NCI-H128 (cell line): ENCODE measurements at regions not wholly inside any gene's neighbourhood (a gene's known extent, or its start where the extent isn't known, plus 50 kb on each side); places are given as distances from the start of the nearest gene placed in this dataset.
"Not testable (repeated sequence)": the region's sequence is repeated elsewhere in the genome, so short reads cannot be mapped to it uniquely, and the experiment has no call there.

Experiments
- DNase-seq: peaks from one replicate; lab custom pipeline; 2025; ENCODE audit not compliant: unreplicated experiment; lab: John Stamatoyannopoulos, UW

DNA sequence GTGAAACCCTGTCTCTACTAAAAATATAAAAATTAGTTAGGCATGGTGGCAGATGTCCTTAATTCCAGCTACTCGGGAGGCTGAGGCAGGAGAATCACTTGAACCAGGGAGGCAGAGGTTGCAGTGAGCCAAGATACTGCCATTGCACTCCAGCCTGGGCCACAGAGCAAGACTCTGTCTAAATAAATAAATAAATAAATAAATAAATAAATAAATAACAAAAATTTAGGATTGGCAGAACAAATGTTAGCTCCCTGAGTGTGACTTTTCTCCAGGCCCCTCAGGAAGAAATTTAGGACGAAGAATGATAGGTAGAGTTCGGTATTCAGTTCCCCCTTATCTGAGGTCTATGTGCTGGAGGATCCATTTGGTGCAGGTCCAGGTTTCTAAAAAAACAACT, 181.2 kb downstream of the CD47 start:
- not testable (repeated sequence) for DNase-seq

- no peak for DNase-seq
These were observed 182.8 kb downstream of the CD47 start for GRCh38 chr3:107907996-107908395.

DNA sequence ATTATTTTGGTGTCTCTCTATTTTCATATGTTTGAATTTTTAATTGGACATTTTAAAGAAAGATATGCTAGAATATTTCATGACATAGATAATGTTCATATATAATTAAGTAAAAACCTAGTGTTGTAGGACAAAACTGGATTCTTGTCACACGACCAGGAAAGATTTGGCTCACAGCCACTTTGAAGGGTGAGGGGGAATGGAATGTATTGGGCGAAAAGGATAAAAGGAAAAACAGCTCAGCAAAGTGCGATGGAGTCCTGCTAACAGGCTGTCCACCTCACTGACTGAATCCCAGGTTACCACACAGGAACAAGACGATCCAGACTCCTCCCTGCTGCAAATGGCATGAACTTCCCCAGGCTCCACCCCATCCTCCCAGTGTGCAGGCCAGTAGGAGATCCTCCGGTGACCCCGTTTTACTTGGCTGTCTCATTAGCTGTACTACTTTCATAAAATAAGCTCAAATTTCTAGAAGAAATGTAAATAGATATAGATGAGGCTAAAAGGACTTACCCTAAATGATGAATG, 186.2 kb downstream of the CD47 start:
- no peak for DNase-seq

DNA sequence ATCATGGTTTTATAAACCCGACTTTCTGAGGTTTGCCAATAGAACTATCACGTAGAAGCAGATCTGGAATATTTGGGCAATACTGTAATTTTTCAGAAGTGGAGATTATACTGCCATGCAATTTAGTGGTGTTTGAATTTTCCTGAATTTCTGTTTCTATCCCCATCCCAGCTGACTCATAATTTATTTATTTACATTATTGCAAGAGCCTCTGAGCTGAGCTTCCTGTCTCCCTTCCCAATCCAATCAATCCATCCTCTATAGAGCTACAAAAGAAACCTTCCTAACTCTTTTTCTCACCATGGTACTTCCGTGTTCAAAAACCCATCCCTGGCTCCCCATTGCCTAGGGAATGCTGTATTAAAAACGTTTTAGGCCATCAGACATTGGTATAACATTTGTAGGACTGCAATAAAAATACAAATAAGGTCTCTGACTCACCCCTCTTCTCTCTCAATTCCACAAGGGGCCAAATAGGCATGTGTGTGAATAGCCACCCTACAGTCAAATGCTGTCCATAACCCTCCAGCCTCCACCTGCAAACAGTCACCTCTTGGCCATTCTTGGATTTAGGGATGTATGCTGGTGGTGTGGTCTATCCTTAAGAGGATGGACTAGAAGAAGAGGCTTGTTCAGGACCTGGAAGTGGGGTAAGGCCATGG, 190.7 kb downstream of the CD47 start:
- DNase-seq = no peak

GRCh38 chr3:107897471-107898061, 193.3 kb downstream of the CD47 start:
- DNase-seq = no peak

- no peak for DNase-seq
These were observed 195.8 kb downstream of the CD47 start for GRCh38 chr3:107894998-107895397.

DNA sequence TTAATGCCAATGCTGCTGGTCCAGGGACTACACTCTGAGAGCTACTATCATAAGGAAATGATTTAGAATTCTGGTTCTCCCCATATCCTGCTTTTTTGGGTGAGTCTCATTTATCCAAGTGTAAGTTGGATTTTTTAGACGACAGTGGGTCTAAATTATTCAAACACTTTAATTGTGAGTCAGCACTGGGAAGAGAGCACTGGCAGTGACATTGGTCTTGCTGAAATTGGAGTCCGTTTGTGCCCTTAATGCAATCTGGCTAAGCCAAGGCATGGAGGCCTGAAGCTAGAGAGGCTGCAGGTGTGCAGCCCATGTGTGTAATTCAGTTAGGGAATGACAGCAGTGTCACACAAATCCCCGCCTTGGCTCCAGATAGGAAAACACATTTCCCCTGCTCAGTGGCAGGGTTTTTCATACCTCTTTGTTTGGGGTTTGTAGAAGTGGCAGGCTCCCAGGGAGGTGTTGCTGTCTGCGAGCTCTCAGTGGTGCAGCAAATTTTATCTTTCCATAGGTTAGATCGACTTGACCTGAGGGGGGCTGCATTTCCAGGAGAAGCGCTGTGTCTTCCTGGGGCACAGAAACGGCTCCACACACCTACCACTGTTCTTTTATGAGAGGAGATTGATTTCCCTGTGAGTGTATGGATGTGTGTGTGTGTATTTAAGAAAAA, 197.7 kb downstream of the CD47 start:
- peak; percentile 34 for DNase-seq

GRCh38 chr3:107884719-107885460, 205.9 kb downstream of the CD47 start:
- no peak for DNase-seq

GRCh38 chr3:107884028-107884427, 206.8 kb downstream of the CD47 start:
- DNase-seq = no peak

- DNase-seq = no peak
These were observed 207.9 kb downstream of the CD47 start for GRCh38 chr3:107882881-107883280.

- no peak for DNase-seq
These were observed 208.6 kb downstream of the CD47 start for GRCh38 chr3:107882261-107882660.

DNA sequence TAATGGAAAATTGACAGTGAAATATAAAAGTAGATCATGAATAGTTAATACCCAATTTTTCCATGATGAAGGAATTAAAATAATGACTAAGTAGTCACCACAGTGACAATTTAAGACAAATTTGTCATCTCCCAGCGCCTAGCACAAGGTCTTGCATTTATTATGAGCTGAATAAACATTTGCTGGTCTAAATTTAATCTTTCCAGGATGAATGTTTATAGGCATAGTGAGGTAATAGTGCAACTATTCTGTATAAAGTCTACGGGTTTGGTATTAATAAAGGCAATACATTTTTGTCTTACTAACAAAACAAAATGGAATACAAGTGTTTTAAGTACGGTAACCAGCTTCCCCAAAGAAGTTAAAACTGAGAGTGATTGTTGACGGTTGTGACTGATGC, 209.3 kb downstream of the CD47 start:
- no peak for DNase-seq

- DNase-seq = no peak
These were observed 210.1 kb downstream of the CD47 start for GRCh38 chr3:107880702-107881101.

DNA sequence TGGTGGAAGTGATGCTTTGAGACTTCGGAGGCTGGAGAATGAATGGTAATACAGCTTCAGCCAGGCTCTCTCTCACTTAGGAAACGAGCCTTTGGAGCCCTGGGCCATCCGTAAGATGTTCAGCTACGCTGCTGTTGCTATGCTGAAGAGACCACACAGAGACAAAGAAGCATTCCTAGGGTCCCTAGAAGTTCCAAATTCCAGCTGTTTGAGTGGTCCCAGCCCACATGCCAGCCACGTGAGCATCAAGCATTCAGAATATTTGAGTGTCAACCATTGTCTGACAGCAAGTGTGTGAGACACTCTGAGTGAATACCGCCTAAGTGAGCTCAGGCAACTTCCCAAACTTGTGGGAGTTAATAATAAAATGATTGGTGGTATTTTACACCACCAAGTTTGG, 212.9 kb downstream of the CD47 start:
- DNase-seq = no peak

DNA sequence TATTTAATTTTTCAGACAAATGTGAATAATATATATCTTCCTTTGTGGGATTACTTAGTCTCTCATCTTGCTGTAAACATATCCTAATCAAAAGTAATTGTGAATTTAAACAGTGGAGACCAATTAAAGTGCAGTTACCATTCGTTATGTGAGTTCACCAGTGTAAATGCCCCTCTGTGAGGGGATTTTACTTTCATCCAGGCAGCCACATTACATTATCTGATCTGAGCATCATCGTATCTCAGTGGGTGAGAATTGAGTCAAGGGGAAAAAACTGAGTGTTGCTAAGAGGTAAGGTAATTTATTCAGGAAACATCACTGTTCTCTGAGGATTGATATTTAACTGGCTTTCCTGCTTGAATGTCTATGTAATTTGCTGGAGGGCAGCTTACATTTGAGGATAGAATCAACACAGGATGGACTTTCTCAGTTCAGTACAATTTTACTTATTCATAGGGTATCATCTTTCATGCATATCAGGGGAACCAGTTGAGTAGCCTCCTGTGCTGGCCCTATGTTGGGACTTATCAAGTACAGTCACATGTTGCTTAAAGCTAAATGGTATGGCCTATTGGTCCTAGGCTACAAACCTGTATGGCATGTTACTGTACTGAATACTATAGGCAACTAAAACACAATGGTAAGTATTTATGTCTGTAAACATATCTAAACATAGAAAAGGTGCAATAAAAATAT, 219.7 kb downstream of the CD47 start:
- DNase-seq = no peak

GRCh38 chr3:107870096-107870495, 220.7 kb downstream of the CD47 start:
- DNase-seq = no peak

- DNase-seq = no peak
These were observed 222.4 kb downstream of the CD47 start for GRCh38 chr3:107868449-107868848.

DNA sequence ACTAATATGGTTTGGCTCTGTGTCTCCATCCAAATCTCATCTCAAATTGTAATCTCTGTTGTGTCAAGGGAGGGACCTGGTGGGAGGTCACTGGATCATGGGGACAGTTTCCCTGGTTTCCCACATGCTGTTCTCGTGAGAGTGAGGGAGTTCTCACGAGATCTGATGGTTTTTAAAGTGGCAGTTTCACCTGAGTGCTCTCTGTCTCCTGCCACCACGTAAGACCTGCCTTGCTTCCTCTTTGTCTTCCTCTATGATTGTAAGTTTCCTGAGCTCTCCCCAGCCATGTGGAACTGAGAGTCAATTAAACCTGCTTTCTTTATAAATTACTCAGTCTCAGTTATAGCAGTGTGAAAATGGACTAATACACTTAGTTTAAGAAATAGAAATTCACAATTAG, 228.9 kb downstream of the CD47 start:
- no peak for DNase-seq

GRCh38 chr3:107861422-107861821, 229.4 kb downstream of the CD47 start:
- DNase-seq = no peak
